ENCODE measurements at regions not wholly inside any gene's neighbourhood (a gene's known extent, or its start where the extent isn't known, plus 50 kb on each side); places are given as distances from the start of the nearest gene placed in this dataset.

GRCh38 chr10:128280271-128280670 is 154.0 kb upstream of the MKI67 start:
- DNase-seq, result no peak

- DNase-seq, result no peak
Measured at GRCh38 chr10:128281343-128281742, 155.1 kb upstream of the MKI67 start.

- no peak for DNase-seq
Measured at GRCh38 chr10:128281861-128282260, 155.6 kb upstream of the MKI67 start.

GRCh38 chr10:128286141-128286761 is 160.0 kb upstream of the MKI67 start:
- no peak for DNase-seq

GRCh38 chr10:128286762-128287500 is 160.7 kb upstream of the MKI67 start:
- DNase-seq, result no peak

GRCh38 chr10:128287921-128288320 is 161.7 kb upstream of the MKI67 start:
- peak in 2 of 56 donors; percentile 3 to 16 for DNase-seq

- DNase-seq, result no peak
Measured at GRCh38 chr10:128289621-128290020, 163.4 kb upstream of the MKI67 start.

GRCh38 chr10:128295003-128295402 is 168.8 kb upstream of the MKI67 start:
- no peak for DNase-seq

GRCh38 chr10:128296253-128297007 is 170.2 kb upstream of the MKI67 start:
- no peak for DNase-seq

- no peak for DNase-seq
Measured at GRCh38 chr10:128297709-128298378, 171.6 kb upstream of the MKI67 start.

GRCh38 chr10:128298587-128298986 is 172.4 kb upstream of the MKI67 start:
- no peak for DNase-seq

- no peak for DNase-seq
Measured at GRCh38 chr10:128300290-128300824, 174.1 kb upstream of the MKI67 start.

GRCh38 chr10:128301051-128301450 is 174.8 kb upstream of the MKI67 start:
- no peak for DNase-seq

GRCh38 chr10:128302808-128303207 is 176.6 kb upstream of the MKI67 start:
- DNase-seq, result no peak

GRCh38 chr10:128304271-128304670 is 178.0 kb upstream of the MKI67 start:
- DNase-seq, result no peak

GRCh38 chr10:128305601-128306345 is 179.6 kb upstream of the MKI67 start:
- no peak for DNase-seq

- DNase-seq, result no peak
Measured at GRCh38 chr10:128306535-128306934, 180.3 kb upstream of the MKI67 start.

- DNase-seq, result no peak
Measured at GRCh38 chr10:128306966-128307365, 180.7 kb upstream of the MKI67 start.

GRCh38 chr10:128307820-128308219 is 181.6 kb upstream of the MKI67 start:
- DNase-seq, result no peak

- peak in 1 of 56 donors; percentile 3 for DNase-seq
Measured at GRCh38 chr10:128310971-128311658, 184.9 kb upstream of the MKI67 start.
